GM12878 (cell line): ENCODE measurements at regions not wholly inside any gene's neighbourhood (a gene's known extent, or its start where the extent isn't known, plus 50 kb on each side); places are given as distances from the start of the nearest gene placed in this dataset.

Experiments used
- ATAC-seq: fragments of 200-7000 bp; cut with Tn5 transposase; 3 replicates; pipeline ENCODE4 v1.9.1; 2020; ENCODE audit warnings: mild to moderate bottlenecking, moderate library complexity
- BruUV-seq: library from RNA; stranded (reverse); fragments of 400-500 nt; replicated peaks from 2 replicates; lab custom pipeline; 2021; lab: Mats Ljungman, UMichigan
- CTCF ChIA-PET: fragments of 300-600 bp; sonication (Branson Sonifier 250); formaldehyde crosslinking; extraction: SDS; loops from one replicate; lab custom pipeline; 2021; ENCODE audit warnings: inconsistent platforms; lab: Yijun Ruan, JAX
- POLR2A ChIA-PET: fragments of 350-600 bp; formaldehyde crosslinking; extraction: SDS; loops from one replicate; lab custom pipeline; 2021; ENCODE audit warnings: inconsistent platforms; lab: Charles Lee
- RAD21 ChIA-PET: fragments of 300-600 bp; sonication (Branson Sonifier 250); formaldehyde crosslinking; loops from one replicate; lab custom pipeline; 2023; ENCODE audit warnings: antibody characterized with exemption; ENCODE audit not compliant: unreplicated experiment; lab: Charles Lee
- SMC1A ChIA-PET: fragments of 300-600 bp; sonication (Branson Sonifier 250); formaldehyde crosslinking; loops from one replicate; lab custom pipeline; 2023; ENCODE audit not compliant: unreplicated experiment, uncharacterized antibody; lab: Charles Lee
- DNase-seq: peaks from one replicate; pipeline ENCODE4 v3.0.0-alpha.2; 2011; ENCODE audit warnings: low read depth, low spot score
- FAIRE-seq: peaks from 3 replicates; lab custom pipeline; 2011; peaks lifted over from hg19 to GRCh38; lab: Jason Lieb, UNC
- H2AFZ ChIP-seq: 2 replicates; pipeline ENCODE4 v1.6.0; 2011; ENCODE audit warnings: low read depth, low read length, control low read depth; ENCODE audit not compliant: control insufficient read depth
- H3K27ac ChIP-seq: 2 replicates; pipeline ENCODE4 v1.5.1; 2011; ENCODE audit warnings: control low read depth; ENCODE audit not compliant: control insufficient read depth, insufficient read depth
- H3K27me3 ChIP-seq, 2 experiments: replicated peaks in 1 of 2; 2 replicates each; pipeline versions ENCODE4 v1.6.0 to v1.6.1; 2011; ENCODE audit warnings: low read length in 1 of 2; ENCODE audit not compliant: control insufficient read depth in 2 of 2, insufficient read depth in 2 of 2
- H3K36me3 ChIP-seq, 2 experiments: 2 replicates each; pipeline ENCODE4 v1.5.1; 2011; ENCODE audit warnings: low read length in 1 of 2; ENCODE audit not compliant: control insufficient read depth in 2 of 2, insufficient read depth in 2 of 2
- H3K4me1 ChIP-seq: 2 replicates; pipeline ENCODE4 v1.6.1; 2011; ENCODE audit warnings: mild to moderate bottlenecking, low read length, moderate library complexity, mixed read lengths; ENCODE audit not compliant: control insufficient read depth, insufficient read depth
- H3K4me2 ChIP-seq: 2 replicates; pipeline ENCODE4 v1.6.0; 2011; ENCODE audit warnings: control low read depth; ENCODE audit not compliant: control insufficient read depth, insufficient read depth
- H3K4me3 ChIP-seq: fragments of 200-600 bp; sonication (generic); 2 replicates; pipeline ENCODE4 v1.5.1; 2016
- H3K79me2 ChIP-seq: 2 replicates; pipeline ENCODE4 v1.6.0; 2011; ENCODE audit warnings: low read length; ENCODE audit not compliant: control insufficient read depth, insufficient read depth
- H3K9ac ChIP-seq: 2 replicates; pipeline ENCODE4 v1.8.0; 2011; ENCODE audit warnings: low read length, control low read depth, mixed read lengths; ENCODE audit not compliant: control insufficient read depth, insufficient read depth
- H3K9me3 ChIP-seq: replicated peaks from 3 replicates; pipeline ENCODE4 v1.5.1; 2011; ENCODE audit warnings: mild to moderate bottlenecking, low read length; ENCODE audit not compliant: control insufficient read depth, insufficient read depth
- H4K20me1 ChIP-seq: 2 replicates; pipeline ENCODE4 v1.6.0; 2011; ENCODE audit not compliant: control insufficient read depth, insufficient read depth
- BACH1 ChIP-seq: fragments of 450-650 bp; IDR thresholded peaks from 2 replicates; pipeline ENCODE4 v1.6.1; 2017; ENCODE audit warnings: mild to moderate bottlenecking, borderline replicate concordance
- E2F4 ChIP-seq: IDR thresholded peaks from 2 replicates; pipeline ENCODE4 v1.6.1; 2012; ENCODE audit warnings: low read depth, low read length, improper control_type of control experiment
- E2F8 ChIP-seq: fragments of 450-650 bp; IDR thresholded peaks from 2 replicates; pipeline ENCODE4 v1.6.1; 2018; ENCODE audit warnings: mild to moderate bottlenecking, low read depth, moderate library complexity; ENCODE audit not compliant: partially characterized antibody
- GATAD2B ChIP-seq: fragments of 450-650 bp; conservative IDR thresholded peaks from 2 replicates; pipeline ENCODE4 v1.6.1; 2017; ENCODE audit warnings: low read depth, mild to moderate bottlenecking, moderate library complexity
- IKZF2 ChIP-seq, 2 experiments: fragments of 450-650 bp; IDR thresholded peaks; 2 replicates each; pipeline ENCODE4 v1.6.1; 2017; ENCODE audit warnings: mild to moderate bottlenecking in 2 of 2, moderate library complexity in 2 of 2
- MTA2 ChIP-seq: fragments of 450-650 bp; IDR thresholded peaks from 2 replicates; pipeline ENCODE4 v1.6.1; 2016; ENCODE audit warnings: low read depth, mild to moderate bottlenecking, moderate library complexity
- POLR2AphosphoS5 ChIP-seq: IDR thresholded peaks from 2 replicates; pipeline ENCODE4 v1.6.1; 2011; ENCODE audit warnings: mild to moderate bottlenecking, low read length, inconsistent platforms
- RELA ChIP-seq: fragments of 450-650 bp; IDR thresholded peaks from 2 replicates; pipeline ENCODE4 v1.8.0; 2014; ENCODE audit warnings: borderline replicate concordance; ENCODE audit not compliant: partially characterized antibody
- TCF12 ChIP-seq: IDR thresholded peaks from 2 replicates; pipeline ENCODE4 v1.6.1; 2011; ENCODE audit warnings: low read depth, mild to moderate bottlenecking, low read length
- YBX1 ChIP-seq: fragments of 450-650 bp; IDR thresholded peaks from 2 replicates; pipeline ENCODE4 v1.6.1; 2016; ENCODE audit warnings: antibody characterized with exemption
- ZNF622 ChIP-seq: fragments of 450-650 bp; IDR thresholded peaks from 2 replicates; pipeline ENCODE4 v1.6.1; 2017; ENCODE audit warnings: mild to moderate bottlenecking, inconsistent platforms
- whole genome bisulfite sequencing: methylation state at CpG from one replicate; pipeline ENCODE4 v1.1.6; 2016; ENCODE audit warnings: low lambda C conversion rate; ENCODE audit not compliant: insufficient replicate concordance, insufficient coverage; ENCODE audit errors: missing lambda C conversion rate; 5-methylcytosine and 5-hydroxymethylcytosine counted together
- in situ Hi-C: fragments of 300-500 bp; cut with MboI; formaldehyde crosslinking; loops from 9 replicates; pipeline ENCODE4 v1.14.3; 2018; ENCODE audit warnings: mixed read lengths
- intact Hi-C: fragments of 100-400 bp; cut with micrococcal nuclease; formaldehyde crosslinking; loops from one replicate; pipeline ENCODE4 v1.14.2; 2022; ENCODE audit not compliant: unreplicated experiment
- TF ChIP-seq, protein P1 (sequence below): fragments of 450-650 bp; IDR thresholded peaks from 2 replicates; pipeline ENCODE4 v1.6.1; 2016; ENCODE audit warnings: mild to moderate bottlenecking

GRCh38 chr13:55963934-55964333, 1176.8 kb upstream of the PRR20A start (continued):
- TF ChIP-seq IKZF2 (IDR thresholded peaks at IDR 0.05) (no peak), YBX1 (no peak), BACH1 (no peak)

- no TSS peak for BruUV-seq
- CTCF ChIA-PET: no interaction called here
- RAD21 ChIA-PET: no interaction called here
Observed at GRCh38 chr13:55967055-55967454, 1173.7 kb upstream of the PRR20A start.

DNA sequence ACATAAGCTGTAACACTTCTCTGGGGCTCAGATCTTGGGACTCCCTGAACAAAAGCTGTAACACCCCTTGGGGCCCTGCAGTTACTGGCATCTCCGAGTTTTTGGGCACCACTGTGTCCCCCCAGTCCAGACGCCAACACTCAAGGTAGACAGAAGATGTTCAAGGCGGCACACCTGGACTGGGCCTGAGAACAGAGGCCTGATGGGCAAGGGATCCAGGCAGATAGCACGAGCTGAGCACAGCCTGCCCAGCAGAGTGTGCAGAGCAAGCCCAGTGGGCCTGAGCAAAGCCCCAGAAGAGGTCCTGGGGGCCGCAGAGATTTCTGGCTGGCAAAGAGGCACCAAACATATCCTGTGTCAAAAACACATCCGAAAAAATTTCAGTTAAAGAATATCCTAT, 1163.3 kb upstream of the PRR20A start:
- ChIA-PET POLR2A (no interaction called here), RAD21 (no interaction called here), SMC1A (no interaction called here), CTCF (no interaction called here)
- Histone ChIP-seq H3K27me3 (no peaks in the 10 kb centered on the region), H3K4me3 (no peak overlapping the region), H3K27ac (no peak overlapping the region), H2AFZ (no peak overlapping the region), H3K9me3 (no peaks in the 10 kb centered on the region; the same call in 2 of the 3 replicates), H3K4me2 (no peak overlapping the region), H3K9ac (no peak overlapping the region), H3K36me3 (no peaks in the 10 kb centered on the region), H4K20me1 (no peaks in the 10 kb centered on the region), H3K79me2 (no peaks in the 10 kb centered on the region), H3K4me1 (no peaks in the 10 kb centered on the region)
- BruUV-seq: no TSS peak
- ATAC-seq (no peak), DNase-seq (no peak), FAIRE-seq (no peak)
- WGBS: 14% methylated on average over 6 of the region's 6 CpGs
- in situ Hi-C loops: no loop called here
- intact Hi-C loops: no loop called here
- no peak for TF ChIP-seq GATAD2B
- no peak for TF ChIP-seq E2F4
- TF ChIP-seq IKZF2 (IDR thresholded peaks at IDR 0.05): no peak
- no peak for TF ChIP-seq TCF12
- TF ChIP-seq, protein P1, sequence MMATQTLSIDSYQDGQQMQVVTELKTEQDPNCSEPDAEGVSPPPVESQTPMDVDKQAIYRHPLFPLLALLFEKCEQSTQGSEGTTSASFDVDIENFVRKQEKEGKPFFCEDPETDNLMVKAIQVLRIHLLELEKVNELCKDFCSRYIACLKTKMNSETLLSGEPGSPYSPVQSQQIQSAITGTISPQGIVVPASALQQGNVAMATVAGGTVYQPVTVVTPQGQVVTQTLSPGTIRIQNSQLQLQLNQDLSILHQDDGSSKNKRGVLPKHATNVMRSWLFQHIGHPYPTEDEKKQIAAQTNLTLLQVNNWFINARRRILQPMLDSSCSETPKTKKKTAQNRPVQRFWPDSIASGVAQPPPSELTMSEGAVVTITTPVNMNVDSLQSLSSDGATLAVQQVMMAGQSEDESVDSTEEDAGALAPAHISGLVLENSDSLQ: no peak
- no peak for TF ChIP-seq POLR2AphosphoS5
- no peak for TF ChIP-seq E2F8
- TF ChIP-seq ZNF622: no peak

More at GRCh38 chr13:55967055-55967454, 1173.7 kb upstream of the PRR20A start:
- Histone ChIP-seq H4K20me1 (no peaks in the 10 kb centered on the region), H3K79me2 (no peaks in the 10 kb centered on the region), H3K27me3 (no peaks in the 10 kb centered on the region), H2AFZ (no peak overlapping the region), H3K9me3 (no peaks in the 10 kb centered on the region), H3K9ac (no peak overlapping the region), H3K27ac (no peak overlapping the region), H3K4me2 (no peak overlapping the region), H3K4me1 (no peaks in the 10 kb centered on the region), H3K4me3 (no peak overlapping the region), H3K36me3 (no peaks in the 10 kb centered on the region)
- TF ChIP-seq RELA (no peak), MTA2 (no peak)
- intact Hi-C loops: no loop called here
- FAIRE-seq: no peak
- WGBS: 50% methylated on average over 3 of the region's 3 CpGs
- DNase-seq: no peak
- ATAC-seq: no peak
- SMC1A ChIA-PET: no interaction called here
- POLR2A ChIA-PET: no interaction called here
- in situ Hi-C loops: no loop called here
